ENCODE measurements at regions not wholly inside any gene's neighbourhood (a gene's known extent, or its start where the extent isn't known, plus 50 kb on each side); places are given as distances from the start of the nearest gene placed in this dataset.
A peak's percentile ranks its signal among the peaks of the same experiment; 100 is the strongest.

- no peak for DNase-seq
Observed at GRCh38 chr2:191565120-191565519, 112.8 kb upstream of the NABP1 start.

GRCh38 chr2:191565647-191566198, 112.2 kb upstream of the NABP1 start:
- no peak for DNase-seq

- peak; percentile 34 to 47 (median 38) for DNase-seq
Observed at GRCh38 chr2:191566344-191566743, 111.6 kb upstream of the NABP1 start.

GRCh38 chr2:191567206-191567605, 110.7 kb upstream of the NABP1 start:
- no peak for DNase-seq

GRCh38 chr2:191569025-191569424, 108.9 kb upstream of the NABP1 start:
- no peak for DNase-seq

- no peak for DNase-seq
Observed at GRCh38 chr2:191571163-191571769, 106.7 kb upstream of the NABP1 start.

- DNase-seq, result no peak
Observed at GRCh38 chr2:191572319-191572718, 105.6 kb upstream of the NABP1 start.

GRCh38 chr2:191573216-191573615, 104.7 kb upstream of the NABP1 start:
- DNase-seq, result no peak

- no peak for DNase-seq
Observed at GRCh38 chr2:191574232-191574631, 103.7 kb upstream of the NABP1 start.

GRCh38 chr2:191577605-191578004, 100.3 kb upstream of the NABP1 start:
- DNase-seq, result no peak

GRCh38 chr2:191578031-191578430, 99.9 kb upstream of the NABP1 start:
- DNase-seq, result no peak

- DNase-seq, result no peak
Observed at GRCh38 chr2:191580581-191580980, 97.4 kb upstream of the NABP1 start.

GRCh38 chr2:191581003-191581402, 96.9 kb upstream of the NABP1 start:
- DNase-seq, result no peak

GRCh38 chr2:191582355-191582754, 95.6 kb upstream of the NABP1 start:
- DNase-seq, result no peak

- no peak for DNase-seq
Observed at GRCh38 chr2:191591025-191591424, 86.9 kb upstream of the NABP1 start.

GRCh38 chr2:191593622-191594385, 84.1 kb upstream of the NABP1 start:
- no peak for DNase-seq

- DNase-seq, result no peak
Observed at GRCh38 chr2:191597186-191597751, 80.7 kb upstream of the NABP1 start.

- DNase-seq, result no peak
Observed at GRCh38 chr2:191598296-191598695, 79.6 kb upstream of the NABP1 start.

- no peak for DNase-seq
Observed at GRCh38 chr2:191601060-191601459, 76.9 kb upstream of the NABP1 start.

GRCh38 chr2:191604154-191604553, 73.8 kb upstream of the NABP1 start:
- DNase-seq, result no peak

- no peak for DNase-seq
Observed at GRCh38 chr2:191607096-191607495, 70.8 kb upstream of the NABP1 start.

- DNase-seq, result no peak
Observed at GRCh38 chr2:191610756-191611155, 67.2 kb upstream of the NABP1 start.

GRCh38 chr2:191611614-191612013, 66.3 kb upstream of the NABP1 start:
- DNase-seq, result no peak

- no peak for DNase-seq
Observed at GRCh38 chr2:191612496-191612895, 65.4 kb upstream of the NABP1 start.
